Thoracic aorta (tissue), 2 donors: ENCODE measurements at regions not wholly inside any gene's neighbourhood (a gene's known extent, or its start where the extent isn't known, plus 50 kb on each side); places are given as distances from the start of the nearest gene placed in this dataset.

Experiments
- ATAC-seq: fragments of 150-250 bp; one replicate; pipeline ENCODE4 v1.8.0; 2017; ENCODE audit warnings: low read depth; ENCODE audit not compliant: insufficient number of reproducible peaks, low FRiP score
- DNase-seq: peaks from one replicate; pipeline ENCODE4 v3.0.0-alpha.2; 2020; ENCODE audit warnings: low spot score
- H3K27ac ChIP-seq, 2 donors: fragments of 200-600 bp; sonication (generic); 1 replicate in 1 of 2; 2 replicates in 1 of 2; pipeline ENCODE4 v1.5.1; 2016; ENCODE audit warnings: mild to moderate bottlenecking in 2 of 2, moderate library complexity in 2 of 2
- H3K27me3 ChIP-seq: fragments of 200-600 bp; sonication (generic); replicated peaks from 2 replicates; pipeline ENCODE4 v1.6.0; 2016; ENCODE audit warnings: mild to moderate bottlenecking; ENCODE audit not compliant: insufficient read depth
- H3K36me3 ChIP-seq: fragments of 200-600 bp; sonication (generic); one replicate; pipeline ENCODE4 v1.5.1; 2016
- H3K4me1 ChIP-seq, 2 donors: fragments of 200-600 bp; sonication (generic); 1 replicate in 1 of 2; 2 replicates in 1 of 2; pipeline versions ENCODE4 v1.5.1 to v1.6.0; 2016; ENCODE audit warnings: low read depth in 2 of 2, mild to moderate bottlenecking in 1 of 2; ENCODE audit not compliant: control insufficient read depth in 1 of 2
- H3K4me3 ChIP-seq: fragments of 200-600 bp; sonication (generic); 2 replicates; pipeline ENCODE4 v1.5.1; 2016; ENCODE audit warnings: mild to moderate bottlenecking
- H3K9me3 ChIP-seq: fragments of 200-600 bp; sonication (generic); 2 replicates; pipeline ENCODE4 v1.5.1; 2016
- CTCF ChIP-seq: fragments of 200-600 bp; sonication (generic); IDR thresholded peaks from one replicate; pipeline ENCODE4 v1.5.1; 2019; ENCODE audit warnings: antibody characterized with exemption

- Histone ChIP-seq H3K4me1 (no peaks in the 10 kb centered on the region), H3K36me3 (no peaks in the 10 kb centered on the region), H3K4me3 (no peak overlapping the region), H3K9me3 (no peaks in the 10 kb centered on the region), H3K27me3 (no peaks in the 10 kb centered on the region), H3K27ac (no peak overlapping the region)
- no peak for TF ChIP-seq CTCF
- DNase-seq (no peak), ATAC-seq (no peak)
Measured at GRCh38 chr4:25525896-25526295, 129.8 kb upstream of the SLC34A2 start.

- TF ChIP-seq CTCF, result no peak
- Histone ChIP-seq H3K9me3 (no peaks in the 10 kb centered on the region), H3K4me3 (no peak overlapping the region), H3K27ac (no peak overlapping the region), H3K27me3 (no peaks in the 10 kb centered on the region), H3K4me1 (no peaks in the 10 kb centered on the region), H3K36me3 (no peaks in the 10 kb centered on the region)
- no peak for DNase-seq
- no peak for ATAC-seq
Measured at GRCh38 chr4:25527034-25527433, 128.6 kb upstream of the SLC34A2 start.

GRCh38 chr4:25528391-25528790, 127.3 kb upstream of the SLC34A2 start:
- Histone ChIP-seq H3K9me3 (no peaks in the 10 kb centered on the region), H3K4me1 (no peaks in the 10 kb centered on the region), H3K27me3 (no peaks in the 10 kb centered on the region), H3K27ac (no peak overlapping the region), H3K4me3 (no peak overlapping the region), H3K36me3 (no peaks in the 10 kb centered on the region)
- ATAC-seq (no peak), DNase-seq (no peak)
- no peak for TF ChIP-seq CTCF

- no peaks in the 10 kb centered on the region for H3K4me1 ChIP-seq
- H3K27ac ChIP-seq, result no peak overlapping the region
- ATAC-seq, result no peak
- no peak for TF ChIP-seq CTCF
- no peak overlapping the region for H3K4me3 ChIP-seq
- DNase-seq, result no peak
- H3K27me3 ChIP-seq, result no peaks in the 10 kb centered on the region
- H3K9me3 ChIP-seq, result no peaks in the 10 kb centered on the region
- no peaks in the 10 kb centered on the region for H3K36me3 ChIP-seq
Measured at GRCh38 chr4:25531272-25531671, 124.4 kb upstream of the SLC34A2 start.

GRCh38 chr4:25532591-25532990, 123.1 kb upstream of the SLC34A2 start:
- Histone ChIP-seq H3K4me1 (no peaks in the 10 kb centered on the region), H3K9me3 (no peaks in the 10 kb centered on the region)

More at GRCh38 chr4:25532591-25532990, 123.1 kb upstream of the SLC34A2 start:
- Histone ChIP-seq H3K36me3 (no peaks in the 10 kb centered on the region), H3K27ac (no peak overlapping the region), H3K27me3 (no peaks in the 10 kb centered on the region), H3K4me3 (no peak overlapping the region)
- ATAC-seq, result no peak
- DNase-seq, result no peak
- no peak for TF ChIP-seq CTCF
